GM12878 (cell line): ENCODE measurements at regions not wholly inside any gene's neighbourhood (a gene's known extent, or its start where the extent isn't known, plus 50 kb on each side); places are given as distances from the start of the nearest gene placed in this dataset.

Experiments used
- ATAC-seq: fragments of 200-7000 bp; cut with Tn5 transposase; 3 replicates; pipeline ENCODE4 v1.9.1; 2020; ENCODE audit warnings: mild to moderate bottlenecking, moderate library complexity
- BruUV-seq: library from RNA; stranded (reverse); fragments of 400-500 nt; replicated peaks from 2 replicates; lab custom pipeline; 2021; lab: Mats Ljungman, UMichigan
- CTCF ChIA-PET: fragments of 300-600 bp; sonication (Branson Sonifier 250); formaldehyde crosslinking; extraction: SDS; loops from one replicate; lab custom pipeline; 2021; ENCODE audit warnings: inconsistent platforms; lab: Yijun Ruan, JAX
- POLR2A ChIA-PET: fragments of 350-600 bp; formaldehyde crosslinking; extraction: SDS; loops from one replicate; lab custom pipeline; 2021; ENCODE audit warnings: inconsistent platforms; lab: Charles Lee
- RAD21 ChIA-PET: fragments of 300-600 bp; sonication (Branson Sonifier 250); formaldehyde crosslinking; loops from one replicate; lab custom pipeline; 2023; ENCODE audit warnings: antibody characterized with exemption; ENCODE audit not compliant: unreplicated experiment; lab: Charles Lee
- SMC1A ChIA-PET: fragments of 300-600 bp; sonication (Branson Sonifier 250); formaldehyde crosslinking; loops from one replicate; lab custom pipeline; 2023; ENCODE audit not compliant: unreplicated experiment, uncharacterized antibody; lab: Charles Lee
- DNase-seq: peaks from one replicate; pipeline ENCODE4 v3.0.0-alpha.2; 2011; ENCODE audit warnings: low read depth, low spot score
- FAIRE-seq: peaks from 3 replicates; lab custom pipeline; 2011; peaks lifted over from hg19 to GRCh38; lab: Jason Lieb, UNC
- H2AFZ ChIP-seq: 2 replicates; pipeline ENCODE4 v1.6.0; 2011; ENCODE audit warnings: low read depth, low read length, control low read depth; ENCODE audit not compliant: control insufficient read depth
- H3K27ac ChIP-seq: 2 replicates; pipeline ENCODE4 v1.5.1; 2011; ENCODE audit warnings: control low read depth; ENCODE audit not compliant: control insufficient read depth, insufficient read depth
- H3K27me3 ChIP-seq, 2 experiments: replicated peaks in 1 of 2; 2 replicates each; pipeline versions ENCODE4 v1.6.0 to v1.6.1; 2011; ENCODE audit warnings: low read length in 1 of 2; ENCODE audit not compliant: control insufficient read depth in 2 of 2, insufficient read depth in 2 of 2
- H3K36me3 ChIP-seq, 2 experiments: 2 replicates each; pipeline ENCODE4 v1.5.1; 2011; ENCODE audit warnings: low read length in 1 of 2; ENCODE audit not compliant: control insufficient read depth in 2 of 2, insufficient read depth in 2 of 2
- H3K4me1 ChIP-seq: 2 replicates; pipeline ENCODE4 v1.6.1; 2011; ENCODE audit warnings: mild to moderate bottlenecking, low read length, moderate library complexity, mixed read lengths; ENCODE audit not compliant: control insufficient read depth, insufficient read depth
- H3K4me2 ChIP-seq: 2 replicates; pipeline ENCODE4 v1.6.0; 2011; ENCODE audit warnings: control low read depth; ENCODE audit not compliant: control insufficient read depth, insufficient read depth
- H3K4me3 ChIP-seq: fragments of 200-600 bp; sonication (generic); 2 replicates; pipeline ENCODE4 v1.5.1; 2016
- H3K79me2 ChIP-seq: 2 replicates; pipeline ENCODE4 v1.6.0; 2011; ENCODE audit warnings: low read length; ENCODE audit not compliant: control insufficient read depth, insufficient read depth
- H3K9ac ChIP-seq: 2 replicates; pipeline ENCODE4 v1.8.0; 2011; ENCODE audit warnings: low read length, control low read depth, mixed read lengths; ENCODE audit not compliant: control insufficient read depth, insufficient read depth
- H3K9me3 ChIP-seq: replicated peaks from 3 replicates; pipeline ENCODE4 v1.5.1; 2011; ENCODE audit warnings: mild to moderate bottlenecking, low read length; ENCODE audit not compliant: control insufficient read depth, insufficient read depth
- H4K20me1 ChIP-seq: 2 replicates; pipeline ENCODE4 v1.6.0; 2011; ENCODE audit not compliant: control insufficient read depth, insufficient read depth
- BRCA1 ChIP-seq: IDR thresholded peaks from 2 replicates; pipeline ENCODE4 v1.6.1; 2011; ENCODE audit warnings: low read depth, low read length, improper control_type of control experiment
- FOXM1 ChIP-seq: IDR thresholded peaks from 2 replicates; pipeline ENCODE4 v1.6.1; 2012; ENCODE audit warnings: low read depth, mild to moderate bottlenecking, inconsistent platforms, low read length, moderate library complexity
- HCFC1 ChIP-seq: fragments of 150-350 bp; IDR thresholded peaks from 2 replicates; pipeline ENCODE4 v1.6.1; 2014; ENCODE audit warnings: low read length
- JUNB ChIP-seq: IDR thresholded peaks from 2 replicates; pipeline ENCODE4 v1.6.1; 2016; ENCODE audit warnings: antibody characterized with exemption, mild to moderate bottlenecking
- LARP7 ChIP-seq: fragments of 450-650 bp; IDR thresholded peaks from 2 replicates; pipeline ENCODE4 v1.6.1; 2017; ENCODE audit warnings: mild to moderate bottlenecking
- NFYA ChIP-seq: IDR thresholded peaks from 2 replicates; pipeline ENCODE4 v1.6.1; 2011; ENCODE audit warnings: low read depth, mild to moderate bottlenecking, low read length, improper control_type of control experiment, borderline replicate concordance
- NFYB ChIP-seq: IDR thresholded peaks from 2 replicates; pipeline ENCODE4 v1.6.1; 2011; ENCODE audit warnings: low read depth, mild to moderate bottlenecking, low read length, improper control_type of control experiment, moderate library complexity; ENCODE audit not compliant: insufficient read depth
- RELA ChIP-seq: fragments of 450-650 bp; IDR thresholded peaks from 2 replicates; pipeline ENCODE4 v1.8.0; 2014; ENCODE audit warnings: borderline replicate concordance; ENCODE audit not compliant: partially characterized antibody
- RUNX3 ChIP-seq: IDR thresholded peaks from 2 replicates; pipeline ENCODE4 v1.6.1; 2012; ENCODE audit warnings: low read length, inconsistent platforms
- SMAD5 ChIP-seq: IDR thresholded peaks from 2 replicates; pipeline ENCODE4 v1.6.1; 2016; ENCODE audit warnings: antibody characterized with exemption, low read depth
- SMARCA5 ChIP-seq: fragments of 450-650 bp; IDR thresholded peaks from 2 replicates; pipeline ENCODE4 v1.6.1; 2017; ENCODE audit warnings: mild to moderate bottlenecking
- SRF ChIP-seq, 2 experiments: IDR thresholded peaks; 2 replicates each; pipeline ENCODE4 v1.6.1; 2011; ENCODE audit warnings: low read depth in 2 of 2, low read length in 2 of 2, mild to moderate bottlenecking in 1 of 2, moderate library complexity in 1 of 2
- SUPT20H ChIP-seq: IDR thresholded peaks from 2 replicates; pipeline ENCODE4 v1.6.1; 2011; ENCODE audit warnings: low read depth, mild to moderate bottlenecking, low read length, moderate library complexity, borderline replicate concordance; ENCODE audit not compliant: control insufficient read depth
- ZSCAN29 ChIP-seq: fragments of 450-650 bp; IDR thresholded peaks from 2 replicates; pipeline ENCODE4 v1.6.1; 2017; ENCODE audit warnings: mild to moderate bottlenecking, moderate library complexity
- WGBS: methylation state at CpG from one replicate; pipeline ENCODE4 v1.1.6; 2016; ENCODE audit warnings: low lambda C conversion rate; ENCODE audit not compliant: insufficient replicate concordance, insufficient coverage; ENCODE audit errors: missing lambda C conversion rate; 5-methylcytosine and 5-hydroxymethylcytosine counted together
- in situ Hi-C: fragments of 300-500 bp; cut with MboI; formaldehyde crosslinking; loops from 9 replicates; pipeline ENCODE4 v1.14.3; 2018; ENCODE audit warnings: mixed read lengths
- intact Hi-C: fragments of 100-400 bp; cut with micrococcal nuclease; formaldehyde crosslinking; loops from one replicate; pipeline ENCODE4 v1.14.2; 2022; ENCODE audit not compliant: unreplicated experiment
- TF ChIP-seq, protein P1 (sequence below): IDR thresholded peaks from 2 replicates; pipeline ENCODE4 v1.6.1; 2011; ENCODE audit warnings: low read depth, low read length, improper control_type of control experiment, borderline replicate concordance
- TF ChIP-seq, protein P2 (sequence below): fragments of 450-650 bp; IDR thresholded peaks from 2 replicates; pipeline ENCODE4 v1.6.1; 2017; ENCODE audit warnings: borderline replicate concordance
- TF ChIP-seq, protein P3 (sequence below): IDR thresholded peaks from 2 replicates; pipeline ENCODE4 v1.6.1; 2012; ENCODE audit warnings: low read depth, low read length, improper control_type of control experiment
- TF ChIP-seq, protein P4 (sequence below): fragments of 450-650 bp; IDR thresholded peaks from 2 replicates; pipeline ENCODE4 v1.6.1; 2017; ENCODE audit warnings: mild to moderate bottlenecking, low read depth, inconsistent platforms; ENCODE audit not compliant: poor library complexity, severe bottlenecking
- TF ChIP-seq, protein P5 (sequence below): fragments of 450-650 bp; IDR thresholded peaks from 2 replicates; pipeline ENCODE4 v1.6.1; 2017; ENCODE audit warnings: antibody characterized with exemption, mild to moderate bottlenecking, moderate library complexity

DNA sequence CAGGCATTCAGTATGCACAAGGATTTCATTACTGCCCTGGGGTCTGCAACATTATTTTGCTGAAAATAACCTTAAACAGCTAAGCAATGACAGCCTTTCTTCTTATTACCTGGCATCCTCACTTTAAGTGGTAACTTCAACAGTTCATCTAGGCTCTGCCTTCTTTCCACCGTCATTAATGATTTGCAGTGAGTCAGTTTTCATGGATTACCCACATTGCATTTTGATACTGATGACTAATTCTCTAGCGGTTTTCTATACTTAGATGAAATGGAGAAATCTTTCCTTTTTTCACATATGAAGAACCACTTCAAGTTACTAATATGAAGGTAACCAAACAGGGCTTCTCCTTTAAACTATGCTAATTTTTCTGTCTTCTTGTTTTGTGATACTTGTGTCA lies 226.9 kb upstream of the TMPRSS15 start:
- WGBS = 22% methylated on average over 2 of the region's 2 CpGs
- ATAC-seq (no peak), FAIRE-seq (no peak), DNase-seq (no peak)
- Histone ChIP-seq H2AFZ (no peak overlapping the region), H3K36me3 (no peaks in the 10 kb centered on the region), H3K79me2 (no peaks in the 10 kb centered on the region), H3K4me2 (no peak overlapping the region), H3K27ac (no peak overlapping the region), H3K4me1 (no peaks in the 10 kb centered on the region), H3K4me3 (no peak overlapping the region), H3K9me3 (no peaks in the 10 kb centered on the region), H4K20me1 (no peaks in the 10 kb centered on the region), H3K9ac (no peak overlapping the region), H3K27me3 (no peaks in the 10 kb centered on the region)
- SMC1A ChIA-PET = no interaction called here
- RAD21 ChIA-PET = no interaction called here
- POLR2A ChIA-PET = no interaction called here
- CTCF ChIA-PET = no interaction called here
- intact Hi-C loops (no loop called here), in situ Hi-C loops (no loop called here)
- BruUV-seq = no TSS peak
- TF ChIP-seq HCFC1 (no peak), SRF (IDR thresholded peaks at IDR 0.05; ENCODE audit: low read depth in 2 of 2, low read length in 2 of 2) (no peak), BRCA1 (no peak), SMAD5 (no peak), SUPT20H (no peak), NFYA (no peak), FOXM1 (no peak), RUNX3 (no peak), SMARCA5 (no peak), LARP7 (no peak), JUNB (no peak), NFYB (no peak), ZSCAN29 (no peak), RELA (no peak)
- TF ChIP-seq, protein P1, sequence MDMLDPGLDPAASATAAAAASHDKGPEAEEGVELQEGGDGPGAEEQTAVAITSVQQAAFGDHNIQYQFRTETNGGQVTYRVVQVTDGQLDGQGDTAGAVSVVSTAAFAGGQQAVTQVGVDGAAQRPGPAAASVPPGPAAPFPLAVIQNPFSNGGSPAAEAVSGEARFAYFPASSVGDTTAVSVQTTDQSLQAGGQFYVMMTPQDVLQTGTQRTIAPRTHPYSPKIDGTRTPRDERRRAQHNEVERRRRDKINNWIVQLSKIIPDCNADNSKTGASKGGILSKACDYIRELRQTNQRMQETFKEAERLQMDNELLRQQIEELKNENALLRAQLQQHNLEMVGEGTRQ = no peak
- TF ChIP-seq, protein P2, sequence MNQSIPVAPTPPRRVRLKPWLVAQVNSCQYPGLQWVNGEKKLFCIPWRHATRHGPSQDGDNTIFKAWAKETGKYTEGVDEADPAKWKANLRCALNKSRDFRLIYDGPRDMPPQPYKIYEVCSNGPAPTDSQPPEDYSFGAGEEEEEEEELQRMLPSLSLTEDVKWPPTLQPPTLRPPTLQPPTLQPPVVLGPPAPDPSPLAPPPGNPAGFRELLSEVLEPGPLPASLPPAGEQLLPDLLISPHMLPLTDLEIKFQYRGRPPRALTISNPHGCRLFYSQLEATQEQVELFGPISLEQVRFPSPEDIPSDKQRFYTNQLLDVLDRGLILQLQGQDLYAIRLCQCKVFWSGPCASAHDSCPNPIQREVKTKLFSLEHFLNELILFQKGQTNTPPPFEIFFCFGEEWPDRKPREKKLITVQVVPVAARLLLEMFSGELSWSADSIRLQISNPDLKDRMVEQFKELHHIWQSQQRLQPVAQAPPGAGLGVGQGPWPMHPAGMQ = no peak
- TF ChIP-seq, protein P3, sequence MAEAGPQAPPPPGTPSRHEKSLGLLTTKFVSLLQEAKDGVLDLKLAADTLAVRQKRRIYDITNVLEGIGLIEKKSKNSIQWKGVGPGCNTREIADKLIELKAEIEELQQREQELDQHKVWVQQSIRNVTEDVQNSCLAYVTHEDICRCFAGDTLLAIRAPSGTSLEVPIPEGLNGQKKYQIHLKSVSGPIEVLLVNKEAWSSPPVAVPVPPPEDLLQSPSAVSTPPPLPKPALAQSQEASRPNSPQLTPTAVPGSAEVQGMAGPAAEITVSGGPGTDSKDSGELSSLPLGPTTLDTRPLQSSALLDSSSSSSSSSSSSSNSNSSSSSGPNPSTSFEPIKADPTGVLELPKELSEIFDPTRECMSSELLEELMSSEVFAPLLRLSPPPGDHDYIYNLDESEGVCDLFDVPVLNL = no peak
- TF ChIP-seq, protein P4, sequence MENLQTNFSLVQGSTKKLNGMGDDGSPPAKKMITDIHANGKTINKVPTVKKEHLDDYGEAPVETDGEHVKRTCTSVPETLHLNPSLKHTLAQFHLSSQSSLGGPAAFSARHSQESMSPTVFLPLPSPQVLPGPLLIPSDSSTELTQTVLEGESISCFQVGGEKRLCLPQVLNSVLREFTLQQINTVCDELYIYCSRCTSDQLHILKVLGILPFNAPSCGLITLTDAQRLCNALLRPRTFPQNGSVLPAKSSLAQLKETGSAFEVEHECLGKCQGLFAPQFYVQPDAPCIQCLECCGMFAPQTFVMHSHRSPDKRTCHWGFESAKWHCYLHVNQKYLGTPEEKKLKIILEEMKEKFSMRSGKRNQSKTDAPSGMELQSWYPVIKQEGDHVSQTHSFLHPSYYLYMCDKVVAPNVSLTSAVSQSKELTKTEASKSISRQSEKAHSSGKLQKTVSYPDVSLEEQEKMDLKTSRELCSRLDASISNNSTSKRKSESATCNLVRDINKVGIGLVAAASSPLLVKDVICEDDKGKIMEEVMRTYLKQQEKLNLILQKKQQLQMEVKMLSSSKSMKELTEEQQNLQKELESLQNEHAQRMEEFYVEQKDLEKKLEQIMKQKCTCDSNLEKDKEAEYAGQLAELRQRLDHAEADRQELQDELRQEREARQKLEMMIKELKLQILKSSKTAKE = no peak
- TF ChIP-seq, protein P5, sequence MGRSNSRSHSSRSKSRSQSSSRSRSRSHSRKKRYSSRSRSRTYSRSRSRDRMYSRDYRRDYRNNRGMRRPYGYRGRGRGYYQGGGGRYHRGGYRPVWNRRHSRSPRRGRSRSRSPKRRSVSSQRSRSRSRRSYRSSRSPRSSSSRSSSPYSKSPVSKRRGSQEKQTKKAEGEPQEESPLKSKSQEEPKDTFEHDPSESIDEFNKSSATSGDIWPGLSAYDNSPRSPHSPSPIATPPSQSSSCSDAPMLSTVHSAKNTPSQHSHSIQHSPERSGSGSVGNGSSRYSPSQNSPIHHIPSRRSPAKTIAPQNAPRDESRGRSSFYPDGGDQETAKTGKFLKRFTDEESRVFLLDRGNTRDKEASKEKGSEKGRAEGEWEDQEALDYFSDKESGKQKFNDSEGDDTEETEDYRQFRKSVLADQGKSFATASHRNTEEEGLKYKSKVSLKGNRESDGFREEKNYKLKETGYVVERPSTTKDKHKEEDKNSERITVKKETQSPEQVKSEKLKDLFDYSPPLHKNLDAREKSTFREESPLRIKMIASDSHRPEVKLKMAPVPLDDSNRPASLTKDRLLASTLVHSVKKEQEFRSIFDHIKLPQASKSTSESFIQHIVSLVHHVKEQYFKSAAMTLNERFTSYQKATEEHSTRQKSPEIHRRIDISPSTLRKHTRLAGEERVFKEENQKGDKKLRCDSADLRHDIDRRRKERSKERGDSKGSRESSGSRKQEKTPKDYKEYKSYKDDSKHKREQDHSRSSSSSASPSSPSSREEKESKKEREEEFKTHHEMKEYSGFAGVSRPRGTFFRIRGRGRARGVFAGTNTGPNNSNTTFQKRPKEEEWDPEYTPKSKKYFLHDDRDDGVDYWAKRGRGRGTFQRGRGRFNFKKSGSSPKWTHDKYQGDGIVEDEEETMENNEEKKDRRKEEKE = no peak
